ENCODE measurements at regions not wholly inside any gene's neighbourhood (a gene's known extent, or its start where the extent isn't known, plus 50 kb on each side); places are given as distances from the start of the nearest gene placed in this dataset.

DNA sequence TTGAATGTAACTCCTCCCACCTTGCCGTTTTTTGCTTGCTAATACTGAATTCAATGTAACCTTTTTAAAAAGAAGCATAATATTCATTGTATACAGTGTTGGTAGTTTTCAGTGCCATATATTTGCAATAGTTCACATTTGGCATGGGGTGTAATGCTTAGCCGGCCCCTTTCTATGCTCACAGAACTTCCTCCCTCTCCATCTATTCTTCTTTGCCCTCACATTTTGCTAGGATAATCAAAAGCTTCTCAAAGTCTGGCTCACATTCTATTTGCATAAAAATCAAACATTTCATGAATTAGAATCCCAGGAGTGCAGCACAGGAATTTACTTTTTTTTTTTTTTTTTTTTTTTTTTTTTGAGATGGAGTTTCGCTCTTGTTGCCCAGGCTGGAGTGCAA is 226.3 kb upstream of the MPDZ start:
- TF ChIP-seq, protein P1, sequence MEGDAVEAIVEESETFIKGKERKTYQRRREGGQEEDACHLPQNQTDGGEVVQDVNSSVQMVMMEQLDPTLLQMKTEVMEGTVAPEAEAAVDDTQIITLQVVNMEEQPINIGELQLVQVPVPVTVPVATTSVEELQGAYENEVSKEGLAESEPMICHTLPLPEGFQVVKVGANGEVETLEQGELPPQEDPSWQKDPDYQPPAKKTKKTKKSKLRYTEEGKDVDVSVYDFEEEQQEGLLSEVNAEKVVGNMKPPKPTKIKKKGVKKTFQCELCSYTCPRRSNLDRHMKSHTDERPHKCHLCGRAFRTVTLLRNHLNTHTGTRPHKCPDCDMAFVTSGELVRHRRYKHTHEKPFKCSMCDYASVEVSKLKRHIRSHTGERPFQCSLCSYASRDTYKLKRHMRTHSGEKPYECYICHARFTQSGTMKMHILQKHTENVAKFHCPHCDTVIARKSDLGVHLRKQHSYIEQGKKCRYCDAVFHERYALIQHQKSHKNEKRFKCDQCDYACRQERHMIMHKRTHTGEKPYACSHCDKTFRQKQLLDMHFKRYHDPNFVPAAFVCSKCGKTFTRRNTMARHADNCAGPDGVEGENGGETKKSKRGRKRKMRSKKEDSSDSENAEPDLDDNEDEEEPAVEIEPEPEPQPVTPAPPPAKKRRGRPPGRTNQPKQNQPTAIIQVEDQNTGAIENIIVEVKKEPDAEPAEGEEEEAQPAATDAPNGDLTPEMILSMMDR (IDR thresholded peaks at IDR 0.05), result no peak
- no peak for TF ChIP-seq EZH2 (IDR thresholded peaks at IDR 0.05; ENCODE audit: borderline replicate concordance, insufficient read depth, low read depth, low read length, poor library complexity, severe bottlenecking)

All from B cell (primary cell).